Activated CD8-positive, alpha-beta T cell treated with anti-CD3 and anti-CD28 coated beads for 36 hours (primary cell): ENCODE measurements at regions not wholly inside any gene's neighbourhood (a gene's known extent, or its start where the extent isn't known, plus 50 kb on each side); places are given as distances from the start of the nearest gene placed in this dataset.
"Not testable (repeated sequence)": the region's sequence is repeated elsewhere in the genome, so short reads cannot be mapped to it uniquely, and the experiment has no call there.

ENCODE experiments used
- ATAC-seq: fragments of 200-7000 bp; cut with Tn5 transposase; one replicate; pipeline ENCODE4 v1.10.0; 2021; ENCODE audit warnings: mild to moderate bottlenecking, moderate library complexity
- CTCF ChIA-PET: fragments of 350-600 bp; sonication (Branson Sonifier 250); formaldehyde crosslinking; loops from one replicate; lab custom pipeline; 2021; ENCODE audit warnings: antibody characterized with exemption; lab: Charles Lee
- POLR2A ChIA-PET: fragments of 350-600 bp; sonication (Branson Sonifier 250); formaldehyde crosslinking; loops from one replicate; lab custom pipeline; 2021; ENCODE audit warnings: antibody characterized with exemption; lab: Charles Lee
- DNase-seq: peaks from one replicate; pipeline ENCODE4 v3.0.0-alpha.2; 2020
- H3K27ac Mint-ChIP-seq: one replicate; pipeline ENCODE4 v1.8.0; 2021; ENCODE audit warnings: mild to moderate bottlenecking, mixed read lengths
- H3K27me3 Mint-ChIP-seq: one replicate; pipeline ENCODE4 v1.8.0; 2021; ENCODE audit warnings: mixed read lengths
- H3K36me3 Mint-ChIP-seq: one replicate; pipeline ENCODE4 v1.8.0; 2021; ENCODE audit warnings: low read depth, mixed read lengths
- H3K4me1 Mint-ChIP-seq: one replicate; pipeline ENCODE4 v1.8.0; 2021; ENCODE audit warnings: low read depth, mixed read lengths
- H3K4me3 Mint-ChIP-seq: one replicate; pipeline ENCODE4 v1.8.0; 2021; ENCODE audit warnings: mild to moderate bottlenecking, moderate library complexity, mixed read lengths
- H3K9me3 Mint-ChIP-seq: one replicate; pipeline ENCODE4 v1.8.0; 2021; ENCODE audit warnings: mixed read lengths
- CTCF ChIP-seq: fragments of 200-600 bp; IDR thresholded peaks from one replicate; pipeline ENCODE4 v1.8.0; 2022; ENCODE audit warnings: antibody characterized with exemption, mild to moderate bottlenecking
- intact Hi-C: fragments of 100-400 bp; cut with micrococcal nuclease; formaldehyde crosslinking; loops from one replicate; pipeline ENCODE4 v1.10.0; 2022

- ChIA-PET POLR2A (no interaction called here), CTCF (no interaction called here)
- Mint-ChIP-seq H3K4me3 (no peak overlapping the region), H3K9me3 (peaks cover 26% of the 10 kb centered on the region), H3K4me1 (peaks cover 5% of the 10 kb centered on the region), H3K27ac (no peak overlapping the region), H3K27me3 (no peaks in the 10 kb centered on the region), H3K36me3 (no peaks in the 10 kb centered on the region)
- TF ChIP-seq CTCF: no peak
- intact Hi-C loops: no loop called here
- no peak for DNase-seq
- ATAC-seq: no peak
Observed at GRCh38 chr9:78144008-78144381, 91.9 kb upstream of the CEP78 start.

GRCh38 chr9:78143281-78144007 lies 92.4 kb upstream of the CEP78 start:
- Mint-ChIP-seq H3K36me3 (no peaks in the 10 kb centered on the region), H3K4me1 (peaks cover 5% of the 10 kb centered on the region), H3K9me3 (peaks cover 26% of the 10 kb centered on the region), H3K27me3 (no peaks in the 10 kb centered on the region), H3K27ac (no peak overlapping the region), H3K4me3 (no peak overlapping the region)
- TF ChIP-seq CTCF: no peak
- DNase-seq: no peak
- ChIA-PET POLR2A (no interaction called here), CTCF (no interaction called here)
- intact Hi-C loops: no loop called here
- ATAC-seq: no peak

GRCh38 chr9:78142264-78142663 lies 93.6 kb upstream of the CEP78 start:
- intact Hi-C loops, H3K27me3 Mint-ChIP-seq, H3K36me3 Mint-ChIP-seq, H3K27ac Mint-ChIP-seq, POLR2A ChIA-PET, ATAC-seq, DNase-seq, H3K4me1 Mint-ChIP-seq, CTCF ChIA-PET, H3K4me3 Mint-ChIP-seq: not testable (repeated sequence)
- H3K9me3 Mint-ChIP-seq: peaks cover 29% of the 10 kb centered on the region

- intact Hi-C loops: loop anchor here (5.0 kb wide), 1 partner anchor 79 kb away; no protein-coding TSS in a partner anchor
- CTCF ChIA-PET: interaction anchor here (1.0 to 2.0 kb wide), 2 partner anchors 13 to 17 kb away, joined by 3 to 7 read pairs; no protein-coding TSS in a partner anchor
- peak; percentile 83 for ATAC-seq
Observed at GRCh38 chr9:78133751-78134150, 102.1 kb upstream of the CEP78 start.

GRCh38 chr9:78132701-78133058 lies 101.1 kb upstream of the GNAQ start:
- POLR2A ChIA-PET: no interaction called here
- Mint-ChIP-seq H3K4me1 (peaks cover 20% of the 10 kb centered on the region), H3K27me3 (peaks cover under 1% of the 10 kb centered on the region), H3K27ac (peak overlapping the region; percentile 63), H3K4me3 (peak overlapping the region; percentile 28), H3K36me3 (peaks cover 7% of the 10 kb centered on the region), H3K9me3 (peaks cover 7% of the 10 kb centered on the region)
- peak; percentile 57 for ATAC-seq
- no peak for DNase-seq
- intact Hi-C loops: loop anchor here (5.0 kb wide), 1 partner anchor 80 kb away; no protein-coding TSS in a partner anchor
- CTCF ChIA-PET: interaction anchor here (0.9 to 1.9 kb wide), 3 partner anchors 12 to 37 kb away, joined by 3 to 7 read pairs (median 3); no protein-coding TSS in a partner anchor
- no peak for TF ChIP-seq CTCF

More at GRCh38 chr9:78133751-78134150, 102.1 kb upstream of the CEP78 start:
- no peak for TF ChIP-seq CTCF
- POLR2A ChIA-PET: interaction anchor here (0.5 kb wide), 1 partner anchor 1488 kb away, joined by 3 read pairs; no protein-coding TSS in a partner anchor
- Mint-ChIP-seq H3K4me3 (no peak overlapping the region), H3K4me1 (peaks cover 20% of the 10 kb centered on the region), H3K27ac (peak overlapping the region; percentile 6), H3K36me3 (peaks cover 8% of the 10 kb centered on the region), H3K27me3 (no peaks in the 10 kb centered on the region), H3K9me3 (peaks cover 8% of the 10 kb centered on the region)
- DNase-seq: peak; percentile 67
